ENCODE measurements at regions not wholly inside any gene's neighbourhood (a gene's known extent, or its start where the extent isn't known, plus 50 kb on each side); places are given as distances from the start of the nearest gene placed in this dataset.

GRCh38 chr5:56443826-56444225 lies 210.7 kb upstream of the ANKRD55 start:
- no peak for DNase-seq (ENCODE audit: low read depth in 2 of 2)
- no peak overlapping the region for H3K9ac ChIP-seq (ENCODE audit: insufficient read depth, low read length)
- no peak overlapping the region for H2AFZ ChIP-seq (ENCODE audit: low read length)
- H3K4me1 ChIP-seq (ENCODE audit: control insufficient read depth, extremely low read depth, insufficient read depth, low read length), result no peaks in the 10 kb centered on the region
- no peaks in the 10 kb centered on the region for H3K79me2 ChIP-seq (ENCODE audit: control insufficient read depth, insufficient read depth, low read length)
- H3K4me3 ChIP-seq (replicated peaks in 1 of 4; ENCODE audit: control extremely low read depth in 1 of 4, insufficient read depth in 1 of 4, low read depth in 3 of 4, low read length in 4 of 4), result no peak overlapping the region
- H3K27me3 ChIP-seq (ENCODE audit: control insufficient read depth, insufficient read depth, low read length), result no peaks in the 10 kb centered on the region
- no peak overlapping the region for H3K4me2 ChIP-seq (ENCODE audit: extremely low read depth, insufficient read depth, low read length)
- no peaks in the 10 kb centered on the region for H3K9me3 ChIP-seq (ENCODE audit: control insufficient read depth, insufficient read depth, low read depth, low read length)
- H4K20me1 ChIP-seq (ENCODE audit: control insufficient read depth, extremely low read depth, insufficient read depth, low read length), result no peaks in the 10 kb centered on the region
- TF ChIP-seq EZH2 (IDR thresholded peaks at IDR 0.05; ENCODE audit: low read length, missing control alignments) (no peak), CTCF (conservative IDR thresholded peaks at IDR 0.05 in 1 of 2, IDR thresholded peaks at IDR 0.05 in 1 of 2; ENCODE audit: low read depth in 1 of 2, low read length in 2 of 2) (no peak)
- H3K27ac ChIP-seq (ENCODE audit: insufficient read depth, low read length), result no peak overlapping the region
- H3K36me3 ChIP-seq (ENCODE audit: control insufficient read depth, insufficient read depth, low read length), result no peaks in the 10 kb centered on the region

DNA sequence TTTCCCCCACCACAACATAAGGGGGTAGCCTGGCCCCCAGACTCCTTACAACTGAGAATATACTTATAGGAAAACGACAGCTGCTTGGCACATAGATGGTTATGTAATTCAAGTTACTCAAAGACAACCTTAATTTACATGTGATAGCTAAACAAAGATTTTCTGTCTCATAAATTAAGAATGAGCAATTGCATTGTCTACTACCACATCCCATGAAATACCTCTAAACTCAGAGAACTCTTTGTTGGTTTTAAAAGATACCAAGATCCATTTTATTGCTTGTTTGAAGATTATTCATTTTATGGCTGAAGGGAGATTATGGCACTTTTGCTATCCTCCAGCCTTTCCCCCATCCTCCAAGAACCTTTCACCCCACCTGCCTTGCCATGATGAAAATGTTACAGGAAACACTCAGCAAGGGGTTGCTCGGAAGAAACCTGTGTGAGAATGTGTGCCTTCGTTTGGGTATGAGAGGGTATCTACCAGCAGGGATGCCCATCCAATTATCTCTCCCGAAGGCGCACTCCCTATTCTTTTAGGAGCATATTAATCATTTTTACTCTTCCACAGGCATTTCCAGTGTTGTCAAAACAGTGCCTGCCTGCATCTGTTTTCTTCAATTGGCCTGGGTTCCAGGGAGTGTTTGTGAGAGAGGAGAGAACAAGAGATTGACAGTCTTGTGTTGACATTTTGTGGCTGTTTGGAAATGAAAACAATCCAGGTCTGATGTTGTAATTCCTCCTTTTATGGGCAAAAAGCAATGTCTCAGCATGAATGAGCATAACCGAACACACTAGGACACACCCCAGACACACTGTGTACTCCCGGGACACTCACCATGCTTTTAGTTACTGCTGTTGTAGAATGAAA lies 208.0 kb upstream of the ANKRD55 start:
- Histone ChIP-seq H3K4me1 (ENCODE audit: control insufficient read depth, extremely low read depth, insufficient read depth, low read length) (no peaks in the 10 kb centered on the region), H3K27ac (ENCODE audit: insufficient read depth, low read length) (no peak overlapping the region), H2AFZ (ENCODE audit: low read length) (no peak overlapping the region), H3K9me3 (ENCODE audit: control insufficient read depth, insufficient read depth, low read depth, low read length) (no peaks in the 10 kb centered on the region), H3K36me3 (ENCODE audit: control insufficient read depth, insufficient read depth, low read length) (no peaks in the 10 kb centered on the region), H3K27me3 (ENCODE audit: control insufficient read depth, insufficient read depth, low read length) (no peaks in the 10 kb centered on the region), H3K9ac (ENCODE audit: insufficient read depth, low read length) (no peak overlapping the region), H4K20me1 (ENCODE audit: control insufficient read depth, extremely low read depth, insufficient read depth, low read length) (no peaks in the 10 kb centered on the region), H3K4me2 (ENCODE audit: extremely low read depth, insufficient read depth, low read length) (peak overlapping the region; percentile 33), H3K4me3 (replicated peaks in 1 of 4; ENCODE audit: control extremely low read depth in 1 of 4, insufficient read depth in 1 of 4, low read depth in 3 of 4, low read length in 4 of 4) (no peak overlapping the region), H3K79me2 (ENCODE audit: control insufficient read depth, insufficient read depth, low read length) (no peaks in the 10 kb centered on the region)
- TF ChIP-seq CTCF (conservative IDR thresholded peaks at IDR 0.05 in 1 of 2, IDR thresholded peaks at IDR 0.05 in 1 of 2; ENCODE audit: low read depth in 1 of 2, low read length in 2 of 2) (no peak), EZH2 (IDR thresholded peaks at IDR 0.05; ENCODE audit: low read length, missing control alignments) (no peak)
- DNase-seq (ENCODE audit: low read depth in 2 of 2), result peak; percentile 48 to 97

- Histone ChIP-seq H3K27me3 (ENCODE audit: control insufficient read depth, insufficient read depth, low read length) (no peaks in the 10 kb centered on the region), H3K36me3 (ENCODE audit: control insufficient read depth, insufficient read depth, low read length) (no peaks in the 10 kb centered on the region), H3K27ac (ENCODE audit: insufficient read depth, low read length) (no peak overlapping the region), H4K20me1 (ENCODE audit: control insufficient read depth, extremely low read depth, insufficient read depth, low read length) (no peaks in the 10 kb centered on the region), H3K4me2 (ENCODE audit: extremely low read depth, insufficient read depth, low read length) (no peak overlapping the region), H2AFZ (ENCODE audit: low read length) (no peak overlapping the region), H3K4me3 (replicated peaks in 1 of 4; ENCODE audit: control extremely low read depth in 1 of 4, insufficient read depth in 1 of 4, low read depth in 3 of 4, low read length in 4 of 4) (no peak overlapping the region), H3K9me3 (ENCODE audit: control insufficient read depth, insufficient read depth, low read depth, low read length) (no peaks in the 10 kb centered on the region), H3K79me2 (ENCODE audit: control insufficient read depth, insufficient read depth, low read length) (no peaks in the 10 kb centered on the region), H3K9ac (ENCODE audit: insufficient read depth, low read length) (no peak overlapping the region), H3K4me1 (ENCODE audit: control insufficient read depth, extremely low read depth, insufficient read depth, low read length) (no peaks in the 10 kb centered on the region)
- no peak for DNase-seq (ENCODE audit: low read depth in 2 of 2)
- TF ChIP-seq CTCF (conservative IDR thresholded peaks at IDR 0.05 in 1 of 2, IDR thresholded peaks at IDR 0.05 in 1 of 2; ENCODE audit: low read depth in 1 of 2, low read length in 2 of 2) (no peak), EZH2 (IDR thresholded peaks at IDR 0.05; ENCODE audit: low read length, missing control alignments) (no peak)
Observed at GRCh38 chr5:56434986-56435385, 201.9 kb upstream of the ANKRD55 start.

Data from fibroblast of lung (primary cell).